Neural cell (in vitro differentiated cells): ENCODE measurements at regions not wholly inside any gene's neighbourhood (a gene's known extent, or its start where the extent isn't known, plus 50 kb on each side); places are given as distances from the start of the nearest gene placed in this dataset.

Source experiments
- CTCF ChIP-seq: fragments of 450-650 bp; IDR thresholded peaks from 2 replicates; pipeline ENCODE4 v1.5.1; 2014; ENCODE audit warnings: antibody characterized with exemption, mild to moderate bottlenecking, moderate library complexity; ENCODE audit not compliant: poor library complexity, severe bottlenecking
- EP300 ChIP-seq: fragments of 450-650 bp; conservative IDR thresholded peaks from 2 replicates; pipeline ENCODE4 v1.6.1; 2014; ENCODE audit warnings: antibody characterized with exemption, mild to moderate bottlenecking, moderate library complexity; ENCODE audit not compliant: poor library complexity, severe bottlenecking
- EZH2 ChIP-seq: fragments of 200-600, 300-800 bp; shearing (Covaris generic), sonication (generic); IDR thresholded peaks from 2 replicates; pipeline ENCODE4 v1.6.1; 2014; ENCODE audit warnings: antibody characterized with exemption, low read length, borderline replicate concordance, mild to moderate bottlenecking; ENCODE audit not compliant: insufficient read depth, poor library complexity, severe bottlenecking
- POLR2AphosphoS5 ChIP-seq: IDR thresholded peaks from 2 replicates; pipeline ENCODE4 v1.6.1; 2012
- RAD21 ChIP-seq: fragments of 450-650 bp; conservative IDR thresholded peaks from 2 replicates; pipeline ENCODE4 v1.6.1; 2014; ENCODE audit warnings: antibody characterized with exemption, mild to moderate bottlenecking, moderate library complexity
- TAF1 ChIP-seq: IDR thresholded peaks from 2 replicates; pipeline ENCODE4 v1.6.1; 2012; ENCODE audit warnings: low read depth
- TF ChIP-seq, protein P1 (sequence below): IDR thresholded peaks from 2 replicates; pipeline ENCODE4 v1.6.1; 2012; ENCODE audit warnings: borderline replicate concordance

DNA sequence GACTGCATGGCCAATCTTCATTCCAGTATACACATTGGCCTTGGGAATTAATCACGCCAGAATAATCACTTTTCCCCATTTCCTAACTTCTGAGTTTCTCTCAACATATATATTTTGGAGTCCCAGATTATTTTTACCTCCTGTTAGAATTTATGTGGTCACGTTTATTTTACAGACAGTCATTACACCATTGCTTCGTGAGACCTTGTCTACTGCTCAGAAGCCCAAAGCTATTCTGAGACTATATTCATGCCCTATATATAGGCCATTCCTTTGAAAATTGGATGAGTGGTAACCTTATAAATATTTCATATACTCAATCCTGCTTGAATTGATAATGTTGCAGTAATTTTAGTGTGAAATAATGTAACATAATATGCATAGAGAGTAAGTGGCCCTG is 610.0 kb upstream of the CDH2 start:
- no peak for TF ChIP-seq TAF1
- TF ChIP-seq CTCF, result no peak
- no peak for TF ChIP-seq EP300
- no peak for TF ChIP-seq POLR2AphosphoS5
- TF ChIP-seq EZH2, result no peak
- TF ChIP-seq RAD21, result no peak
- TF ChIP-seq, protein P1, sequence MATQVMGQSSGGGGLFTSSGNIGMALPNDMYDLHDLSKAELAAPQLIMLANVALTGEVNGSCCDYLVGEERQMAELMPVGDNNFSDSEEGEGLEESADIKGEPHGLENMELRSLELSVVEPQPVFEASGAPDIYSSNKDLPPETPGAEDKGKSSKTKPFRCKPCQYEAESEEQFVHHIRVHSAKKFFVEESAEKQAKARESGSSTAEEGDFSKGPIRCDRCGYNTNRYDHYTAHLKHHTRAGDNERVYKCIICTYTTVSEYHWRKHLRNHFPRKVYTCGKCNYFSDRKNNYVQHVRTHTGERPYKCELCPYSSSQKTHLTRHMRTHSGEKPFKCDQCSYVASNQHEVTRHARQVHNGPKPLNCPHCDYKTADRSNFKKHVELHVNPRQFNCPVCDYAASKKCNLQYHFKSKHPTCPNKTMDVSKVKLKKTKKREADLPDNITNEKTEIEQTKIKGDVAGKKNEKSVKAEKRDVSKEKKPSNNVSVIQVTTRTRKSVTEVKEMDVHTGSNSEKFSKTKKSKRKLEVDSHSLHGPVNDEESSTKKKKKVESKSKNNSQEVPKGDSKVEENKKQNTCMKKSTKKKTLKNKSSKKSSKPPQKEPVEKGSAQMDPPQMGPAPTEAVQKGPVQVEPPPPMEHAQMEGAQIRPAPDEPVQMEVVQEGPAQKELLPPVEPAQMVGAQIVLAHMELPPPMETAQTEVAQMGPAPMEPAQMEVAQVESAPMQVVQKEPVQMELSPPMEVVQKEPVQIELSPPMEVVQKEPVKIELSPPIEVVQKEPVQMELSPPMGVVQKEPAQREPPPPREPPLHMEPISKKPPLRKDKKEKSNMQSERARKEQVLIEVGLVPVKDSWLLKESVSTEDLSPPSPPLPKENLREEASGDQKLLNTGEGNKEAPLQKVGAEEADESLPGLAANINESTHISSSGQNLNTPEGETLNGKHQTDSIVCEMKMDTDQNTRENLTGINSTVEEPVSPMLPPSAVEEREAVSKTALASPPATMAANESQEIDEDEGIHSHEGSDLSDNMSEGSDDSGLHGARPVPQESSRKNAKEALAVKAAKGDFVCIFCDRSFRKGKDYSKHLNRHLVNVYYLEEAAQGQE, result no peak
